Sigmoid colon (tissue), 6 donors: ENCODE measurements at regions not wholly inside any gene's neighbourhood (a gene's known extent, or its start where the extent isn't known, plus 50 kb on each side); places are given as distances from the start of the nearest gene placed in this dataset.

ENCODE experiments used
- DNase-seq: peaks from one replicate; pipeline ENCODE4 v3.0.0-alpha.2; 2019
- H3K27ac ChIP-seq, 4 donors: fragments of 200-600 bp; sonication (generic); one replicate each; pipeline ENCODE4 v1.5.1; 2016 to 2019; ENCODE audit warnings: mild to moderate bottlenecking in 1 of 4
- H3K27me3 ChIP-seq, 3 donors: fragments of 200-600 bp; sonication (generic); one replicate each; pipeline ENCODE4 v1.5.1; 2019; ENCODE audit warnings: mild to moderate bottlenecking in 1 of 3
- H3K36me3 ChIP-seq, 4 donors: fragments of 200-600 bp; sonication (generic); one replicate each; pipeline ENCODE4 v1.5.1; 2016 to 2019
- H3K4me1 ChIP-seq, 4 donors: fragments of 200-600 bp; sonication (generic); one replicate each; pipeline ENCODE4 v1.5.1; 2017 to 2019
- H3K4me3 ChIP-seq, 4 donors: fragments of 200-600 bp; sonication (generic); one replicate each; pipeline ENCODE4 v1.5.1; 2017 to 2019; ENCODE audit warnings: mild to moderate bottlenecking in 2 of 4, moderate library complexity in 1 of 4
- H3K9me3 ChIP-seq, 4 donors: fragments of 200-600 bp in 3 of 4; sonication (generic) in 3 of 4; one replicate each; pipeline versions ENCODE4 v1.5.1 to v1.6.1; 2013 to 2019
- CTCF ChIP-seq, 4 experiments: fragments of 450-650 bp in 3 of 4; fragments of 200-600 bp in 1 of 4; IDR thresholded peaks; one replicate each; pipeline ENCODE4 v1.5.1; 2016 to 2019; ENCODE audit warnings: antibody characterized with exemption in 4 of 4, mild to moderate bottlenecking in 3 of 4, moderate library complexity in 2 of 4
- EP300 ChIP-seq, 4 donors: sonication (generic); formaldehyde crosslinking; IDR thresholded peaks; one replicate each; pipeline ENCODE4 v1.6.1; 2017; ENCODE audit warnings: antibody characterized with exemption in 4 of 4
- POLR2A ChIP-seq, 2 donors: fragments of 450-650 bp; IDR thresholded peaks; one replicate each; pipeline ENCODE4 v1.6.1; 2016; ENCODE audit warnings: antibody characterized with exemption in 2 of 2, mild to moderate bottlenecking in 2 of 2, moderate library complexity in 2 of 2
- POLR2AphosphoS5 ChIP-seq, 4 donors: sonication (generic); formaldehyde crosslinking; IDR thresholded peaks; one replicate each; pipeline ENCODE4 v1.6.1; 2017; ENCODE audit warnings: antibody characterized with exemption in 4 of 4
- WGBS, 2 donors: extraction: QIAGEN DNeasy Blood & Tissue Kit; methylation state at CpG; one replicate each; pipeline ENCODE4 v1.1.7; 2013; 5-methylcytosine and 5-hydroxymethylcytosine counted together
- intact Hi-C: fragments of 100-400 bp; cut with DNase I; formaldehyde crosslinking; loops from one replicate; pipeline ENCODE4 v1.15.1; 2023
- donor health status: healthy with polysubstance abuse.
- donor health status: healthy.

- H3K27ac ChIP-seq, result no peak overlapping the region
- H3K9me3 ChIP-seq, result no peaks in the 10 kb centered on the region
- WGBS, 2 donors, result 80 to 86% methylated on average over 3 of the region's 3 CpGs
- H3K4me1 ChIP-seq, result peaks cover 0 to 6% (median 0%) of the 10 kb centered on the region in 4 donors
- intact Hi-C loops, result no loop called here
- H3K36me3 ChIP-seq, result no peaks in the 10 kb centered on the region
- no peak for TF ChIP-seq POLR2AphosphoS5 (IDR thresholded peaks at IDR 0.05)
- TF ChIP-seq EP300 (IDR thresholded peaks at IDR 0.05), result no peak
- no peak for TF ChIP-seq POLR2A (IDR thresholded peaks at IDR 0.05)
- TF ChIP-seq CTCF (IDR thresholded peaks at IDR 0.05), result no peak
- no peak for DNase-seq
- no peaks in the 10 kb centered on the region for H3K27me3 ChIP-seq
- no peak overlapping the region for H3K4me3 ChIP-seq
Observed at GRCh38 chr10:88181902-88182600, 318.6 kb downstream of the PTEN start.

- Histone ChIP-seq H3K27ac (no peak overlapping the region), H3K27me3 (no peaks in the 10 kb centered on the region), H3K36me3 (no peaks in the 10 kb centered on the region), H3K4me3 (no peak overlapping the region), H3K4me1 (peaks cover 0 to 6% (median 0%) of the 10 kb centered on the region in 4 donors), H3K9me3 (no peaks in the 10 kb centered on the region)
- intact Hi-C loops, result no loop called here
- DNase-seq, result no peak
- TF ChIP-seq CTCF (IDR thresholded peaks at IDR 0.05), result no peak
- no peak for TF ChIP-seq EP300 (IDR thresholded peaks at IDR 0.05)
- no peak for TF ChIP-seq POLR2AphosphoS5 (IDR thresholded peaks at IDR 0.05)
- TF ChIP-seq POLR2A (IDR thresholded peaks at IDR 0.05), result no peak
Observed at GRCh38 chr10:88182601-88182930, 319.1 kb downstream of the PTEN start.

- intact Hi-C loops, result no loop called here
- DNase-seq, result no peak
Observed at GRCh38 chr10:88184543-88185297, 321.3 kb downstream of the PTEN start.

GRCh38 chr10:88185830-88186229 is 322.4 kb downstream of the PTEN start:
- Histone ChIP-seq H3K4me1 (peaks cover 0 to 6% (median 0%) of the 10 kb centered on the region in 4 donors), H3K36me3 (no peaks in the 10 kb centered on the region), H3K9me3 (no peaks in the 10 kb centered on the region), H3K27me3 (no peaks in the 10 kb centered on the region), H3K27ac (no peak overlapping the region), H3K4me3 (no peak overlapping the region)
- DNase-seq, result no peak
- intact Hi-C loops, result no loop called here
- 87 to 88% methylated on average over 2 of the region's 2 CpGs for WGBS, 2 donors
- TF ChIP-seq EP300 (IDR thresholded peaks at IDR 0.05) (no peak), CTCF (IDR thresholded peaks at IDR 0.05) (no peak), POLR2A (IDR thresholded peaks at IDR 0.05) (no peak), POLR2AphosphoS5 (IDR thresholded peaks at IDR 0.05) (no peak)

More at GRCh38 chr10:88184543-88185297, 321.3 kb downstream of the PTEN start:
- TF ChIP-seq POLR2AphosphoS5 (IDR thresholded peaks at IDR 0.05) (no peak), POLR2A (IDR thresholded peaks at IDR 0.05) (no peak), EP300 (IDR thresholded peaks at IDR 0.05) (no peak), CTCF (IDR thresholded peaks at IDR 0.05) (no peak)
- Histone ChIP-seq H3K4me3 (no peak overlapping the region), H3K27me3 (no peaks in the 10 kb centered on the region), H3K9me3 (no peaks in the 10 kb centered on the region), H3K4me1 (peaks cover 0 to 6% (median 0%) of the 10 kb centered on the region in 4 donors), H3K27ac (no peak overlapping the region), H3K36me3 (no peaks in the 10 kb centered on the region)
- WGBS, 2 donors, result 42 to 73% methylated on average over 3 of the region's 3 CpGs
